ENCODE measurements at regions not wholly inside any gene's neighbourhood (a gene's known extent, or its start where the extent isn't known, plus 50 kb on each side); places are given as distances from the start of the nearest gene placed in this dataset.
"Not testable (repeated sequence)": the region's sequence is repeated elsewhere in the genome, so short reads cannot be mapped to it uniquely, and the experiment has no call there.

DNA sequence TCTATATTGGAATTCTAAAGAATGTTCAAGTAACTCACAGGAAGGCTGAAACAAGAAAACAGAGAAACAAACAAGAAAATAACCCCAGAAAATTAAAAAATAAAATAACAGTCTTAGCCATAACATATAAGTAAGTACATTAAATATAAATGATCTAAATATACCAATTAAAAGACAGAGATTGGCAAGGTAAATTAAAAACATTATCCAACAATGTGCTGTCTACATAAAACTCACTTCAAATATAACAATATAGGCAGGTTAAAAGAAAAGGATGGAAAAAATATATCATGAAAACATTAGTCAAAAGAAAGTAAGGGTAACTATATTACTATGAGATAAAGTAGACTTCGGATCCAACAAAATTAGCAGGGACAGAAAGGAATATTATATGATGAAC, 98.1 kb upstream of the NANOS1 start:
- DNase-seq (ENCODE audit: low spot score) = no peak
- no peak for ATAC-seq (ENCODE audit: low FRiP score)
- TF ChIP-seq, protein P1, sequence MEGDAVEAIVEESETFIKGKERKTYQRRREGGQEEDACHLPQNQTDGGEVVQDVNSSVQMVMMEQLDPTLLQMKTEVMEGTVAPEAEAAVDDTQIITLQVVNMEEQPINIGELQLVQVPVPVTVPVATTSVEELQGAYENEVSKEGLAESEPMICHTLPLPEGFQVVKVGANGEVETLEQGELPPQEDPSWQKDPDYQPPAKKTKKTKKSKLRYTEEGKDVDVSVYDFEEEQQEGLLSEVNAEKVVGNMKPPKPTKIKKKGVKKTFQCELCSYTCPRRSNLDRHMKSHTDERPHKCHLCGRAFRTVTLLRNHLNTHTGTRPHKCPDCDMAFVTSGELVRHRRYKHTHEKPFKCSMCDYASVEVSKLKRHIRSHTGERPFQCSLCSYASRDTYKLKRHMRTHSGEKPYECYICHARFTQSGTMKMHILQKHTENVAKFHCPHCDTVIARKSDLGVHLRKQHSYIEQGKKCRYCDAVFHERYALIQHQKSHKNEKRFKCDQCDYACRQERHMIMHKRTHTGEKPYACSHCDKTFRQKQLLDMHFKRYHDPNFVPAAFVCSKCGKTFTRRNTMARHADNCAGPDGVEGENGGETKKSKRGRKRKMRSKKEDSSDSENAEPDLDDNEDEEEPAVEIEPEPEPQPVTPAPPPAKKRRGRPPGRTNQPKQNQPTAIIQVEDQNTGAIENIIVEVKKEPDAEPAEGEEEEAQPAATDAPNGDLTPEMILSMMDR (IDR thresholded peaks at IDR 0.05) = no peak

DNA sequence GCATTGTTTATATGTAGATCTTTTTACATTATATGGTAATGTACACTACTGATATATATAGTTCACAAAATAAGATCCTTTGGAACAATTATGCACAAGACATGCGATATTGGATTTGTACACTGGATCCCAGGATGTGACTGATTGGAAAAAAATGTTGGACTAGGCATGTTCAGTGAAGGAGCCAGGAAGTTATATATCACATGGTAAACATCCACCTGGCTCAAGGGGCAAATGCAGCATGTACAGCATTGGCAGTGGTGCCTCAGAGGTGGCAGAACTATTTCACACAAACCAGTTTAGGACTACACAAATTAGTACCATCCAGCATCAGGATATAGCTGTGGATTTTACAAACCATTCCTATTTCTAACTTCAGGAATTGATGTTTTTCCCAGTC, 97.4 kb upstream of the NANOS1 start:
- DNase-seq (ENCODE audit: low spot score) = not testable (repeated sequence)

DNA sequence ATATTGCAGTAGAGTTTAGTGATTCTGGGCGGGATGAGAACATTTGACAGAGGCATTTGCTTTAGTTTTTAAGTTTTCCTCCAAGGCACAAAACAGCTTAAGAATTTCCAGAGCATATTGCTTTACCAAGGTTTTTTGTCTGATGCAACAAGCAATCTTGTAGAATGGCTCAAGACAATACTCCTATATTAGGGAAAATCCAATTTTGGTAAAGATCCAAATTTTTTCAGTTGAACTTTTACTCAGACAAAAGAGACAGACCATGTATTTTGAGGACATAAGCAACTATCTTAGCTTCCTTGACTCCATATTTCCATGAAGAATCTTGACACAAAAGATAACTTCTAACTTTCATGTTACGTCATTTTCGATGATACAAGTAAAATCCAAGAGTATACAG, 92.3 kb upstream of the NANOS1 start:
- DNase-seq (ENCODE audit: low spot score) (no peak), ATAC-seq (ENCODE audit: low FRiP score) (no peak)
- TF ChIP-seq, protein P1 (IDR thresholded peaks at IDR 0.05) = no peak

More for the DNA sequence above, 97.4 kb upstream of the NANOS1 start:
- ATAC-seq (ENCODE audit: low FRiP score) = not testable (repeated sequence)

DNA sequence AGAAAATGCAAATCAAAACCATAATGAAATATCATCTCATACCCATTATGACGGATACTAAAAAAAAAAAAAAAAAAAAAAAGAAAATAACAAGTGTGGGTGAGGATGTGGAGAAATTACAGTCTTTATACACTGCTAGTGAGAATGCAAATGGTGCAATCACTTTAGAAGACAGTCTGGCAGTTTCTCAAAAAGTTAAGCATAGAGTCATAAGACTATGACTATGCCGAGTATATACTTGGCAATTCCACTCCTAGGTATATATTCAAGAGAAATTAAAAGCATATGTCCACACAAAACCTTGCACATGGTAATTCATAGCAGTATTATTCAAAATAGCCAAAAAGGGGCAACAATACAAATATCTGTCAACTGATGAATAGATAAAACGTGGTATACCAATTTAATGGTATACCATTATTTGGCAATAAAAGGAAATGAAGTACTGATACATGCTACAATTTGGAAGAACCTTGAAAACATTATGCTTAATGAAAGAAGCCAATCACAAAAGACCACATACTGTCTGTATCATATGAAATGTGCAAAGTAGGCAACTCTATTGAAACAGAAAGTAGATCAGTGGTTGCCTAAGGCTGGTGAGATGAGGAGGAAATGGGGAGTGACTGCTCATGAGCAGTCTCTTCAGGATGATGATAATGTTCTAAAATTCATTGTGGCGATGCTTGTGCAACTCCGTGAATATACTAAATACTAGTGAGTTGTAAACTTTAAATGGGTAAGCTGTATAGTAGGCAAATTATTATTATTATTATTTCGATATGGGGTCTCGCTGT, 90.1 kb upstream of the NANOS1 start:
- TF ChIP-seq, protein P1 (IDR thresholded peaks at IDR 0.05) = no peak
- no peak for ATAC-seq (ENCODE audit: low FRiP score)
- no peak for DNase-seq (ENCODE audit: low spot score)

DNA sequence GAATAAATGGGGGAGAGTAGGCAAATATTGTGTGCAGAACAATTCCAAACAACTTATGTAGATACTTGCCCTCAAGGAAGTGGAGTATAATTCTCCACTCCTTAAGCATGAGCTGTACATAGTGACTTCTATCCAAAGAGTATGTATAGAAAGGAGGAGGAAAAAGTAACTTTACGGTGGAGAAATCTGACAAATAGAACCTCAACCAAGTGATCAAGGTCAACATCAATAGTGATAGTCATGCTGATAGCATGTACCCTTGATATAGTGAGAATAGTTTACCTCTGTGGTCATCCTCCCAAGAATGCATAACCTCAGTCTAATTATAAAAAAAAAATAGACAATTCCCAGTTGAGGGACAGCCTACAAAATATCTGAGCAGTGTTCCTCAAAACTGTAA, 89.1 kb upstream of the NANOS1 start:
- TF ChIP-seq, protein P1 (IDR thresholded peaks at IDR 0.05) = no peak
- DNase-seq (ENCODE audit: low spot score) (no peak), ATAC-seq (ENCODE audit: low FRiP score) (no peak)

DNA sequence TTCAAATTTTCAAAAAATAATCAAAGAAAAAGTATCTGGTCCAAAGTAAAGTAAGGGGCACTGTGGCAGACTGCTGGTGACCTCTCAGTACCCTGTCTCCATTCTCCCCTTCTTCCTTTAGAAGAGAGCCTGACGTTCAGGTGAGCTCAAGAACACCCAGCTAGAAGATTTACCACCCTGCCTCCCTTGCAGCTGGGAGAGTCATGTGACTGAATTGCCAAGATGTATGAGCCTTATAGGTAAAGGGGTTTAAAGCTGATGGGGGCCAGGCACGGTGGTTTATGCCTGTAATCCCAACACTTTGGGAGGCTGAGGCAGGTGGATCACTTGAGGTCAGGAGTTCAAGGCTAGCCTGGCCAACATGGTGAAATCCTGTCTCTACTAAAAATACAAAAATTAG, 86.3 kb upstream of the NANOS1 start:
- ATAC-seq (ENCODE audit: low FRiP score) = no peak
- TF ChIP-seq, protein P1 (IDR thresholded peaks at IDR 0.05) = no peak
- no peak for DNase-seq (ENCODE audit: low spot score)

DNA sequence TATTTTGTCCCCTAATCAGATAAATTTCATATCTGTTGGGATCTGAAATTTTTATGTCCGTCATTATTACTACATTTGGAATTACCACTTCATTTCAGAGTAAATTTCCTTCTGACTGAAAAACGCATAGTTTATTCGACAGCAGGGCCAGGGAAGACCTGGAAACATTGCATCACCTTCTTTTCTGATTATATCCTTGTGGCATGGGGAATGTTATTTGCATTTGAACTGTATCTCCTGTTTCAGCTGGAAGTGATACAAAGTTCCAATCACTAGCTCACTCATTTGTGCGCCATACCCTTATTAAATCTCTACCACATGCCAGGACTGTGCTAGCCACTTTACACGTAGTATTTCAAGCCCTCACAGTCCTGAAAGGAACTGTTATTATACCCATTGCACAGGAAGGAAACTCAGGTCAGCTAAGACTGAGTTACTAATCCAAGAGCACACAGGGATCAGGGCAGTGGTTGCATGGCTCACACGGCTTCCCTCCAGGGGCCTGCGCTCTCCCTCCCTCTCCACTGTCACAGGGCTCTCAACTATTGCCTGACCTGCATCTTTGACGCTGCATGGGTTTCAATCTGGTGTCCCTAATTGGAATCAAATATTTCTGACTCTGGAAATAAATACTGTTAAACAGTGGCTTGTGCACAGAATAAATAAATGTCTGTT, 84.4 kb upstream of the NANOS1 start:
- ATAC-seq (ENCODE audit: low FRiP score) = no peak
- TF ChIP-seq, protein P1 (IDR thresholded peaks at IDR 0.05) = no peak
- no peak for DNase-seq (ENCODE audit: low spot score)

Measured in omental fat pad (tissue), 3 donors.